Thoracic aorta (tissue), 2 donors: ENCODE measurements at regions not wholly inside any gene's neighbourhood (a gene's known extent, or its start where the extent isn't known, plus 50 kb on each side); places are given as distances from the start of the nearest gene placed in this dataset.
"Not testable (repeated sequence)": the region's sequence is repeated elsewhere in the genome, so short reads cannot be mapped to it uniquely, and the experiment has no call there.

Experiments
- ATAC-seq: fragments of 150-250 bp; one replicate; pipeline ENCODE4 v1.8.0; 2017; ENCODE audit warnings: low read depth; ENCODE audit not compliant: insufficient number of reproducible peaks, low FRiP score
- DNase-seq: peaks from one replicate; pipeline ENCODE4 v3.0.0-alpha.2; 2020; ENCODE audit warnings: low spot score
- H3K27ac ChIP-seq, 2 donors: fragments of 200-600 bp; sonication (generic); 1 replicate in 1 of 2; 2 replicates in 1 of 2; pipeline ENCODE4 v1.5.1; 2016; ENCODE audit warnings: mild to moderate bottlenecking in 2 of 2, moderate library complexity in 2 of 2
- H3K27me3 ChIP-seq: fragments of 200-600 bp; sonication (generic); replicated peaks from 2 replicates; pipeline ENCODE4 v1.6.0; 2016; ENCODE audit warnings: mild to moderate bottlenecking; ENCODE audit not compliant: insufficient read depth
- H3K36me3 ChIP-seq: fragments of 200-600 bp; sonication (generic); one replicate; pipeline ENCODE4 v1.5.1; 2016
- H3K4me1 ChIP-seq, 2 donors: fragments of 200-600 bp; sonication (generic); 1 replicate in 1 of 2; 2 replicates in 1 of 2; pipeline versions ENCODE4 v1.5.1 to v1.6.0; 2016; ENCODE audit warnings: low read depth in 2 of 2, mild to moderate bottlenecking in 1 of 2; ENCODE audit not compliant: control insufficient read depth in 1 of 2
- H3K4me3 ChIP-seq: fragments of 200-600 bp; sonication (generic); 2 replicates; pipeline ENCODE4 v1.5.1; 2016; ENCODE audit warnings: mild to moderate bottlenecking
- H3K9me3 ChIP-seq: fragments of 200-600 bp; sonication (generic); 2 replicates; pipeline ENCODE4 v1.5.1; 2016
- CTCF ChIP-seq: fragments of 200-600 bp; sonication (generic); IDR thresholded peaks from one replicate; pipeline ENCODE4 v1.5.1; 2019; ENCODE audit warnings: antibody characterized with exemption

GRCh38 chr9:78985084-78985738 is 586.6 kb upstream of the TLE4 start:
- no peaks in the 10 kb centered on the region for H3K9me3 ChIP-seq
- no peak for ATAC-seq
- no peak for TF ChIP-seq CTCF

GRCh38 chr9:78986446-78986845 is 585.3 kb upstream of the TLE4 start:
- TF ChIP-seq CTCF: no peak

More at GRCh38 chr9:78985084-78985738, 586.6 kb upstream of the TLE4 start:
- Histone ChIP-seq H3K27me3 (no peaks in the 10 kb centered on the region), H3K4me3 (no peak overlapping the region), H3K36me3 (no peaks in the 10 kb centered on the region), H3K4me1 (no peaks in the 10 kb centered on the region), H3K27ac (no peak overlapping the region)
- DNase-seq: no peak

GRCh38 chr9:78989031-78989658 is 582.6 kb upstream of the TLE4 start:
- DNase-seq (no peak), ATAC-seq (no peak)
- H3K4me3 ChIP-seq: no peak overlapping the region
- no peak for TF ChIP-seq CTCF
- no peaks in the 10 kb centered on the region for H3K27me3 ChIP-seq
- H3K4me1 ChIP-seq: no peaks in the 10 kb centered on the region
- H3K36me3 ChIP-seq: no peaks in the 10 kb centered on the region
- H3K27ac ChIP-seq: no peak overlapping the region
- no peaks in the 10 kb centered on the region for H3K9me3 ChIP-seq

More at GRCh38 chr9:78986446-78986845, 585.3 kb upstream of the TLE4 start:
- Histone ChIP-seq H3K27me3 (no peaks in the 10 kb centered on the region), H3K27ac (no peak overlapping the region), H3K4me3 (no peak overlapping the region), H3K36me3 (no peaks in the 10 kb centered on the region), H3K4me1 (no peaks in the 10 kb centered on the region), H3K9me3 (no peaks in the 10 kb centered on the region)
- no peak for ATAC-seq
- DNase-seq: no peak

- Histone ChIP-seq H3K4me1 (no peaks in the 10 kb centered on the region), H3K9me3 (no peaks in the 10 kb centered on the region), H3K4me3 (no peak overlapping the region), H3K36me3 (no peaks in the 10 kb centered on the region), H3K27ac (no peak overlapping the region), H3K27me3 (no peaks in the 10 kb centered on the region)
- no peak for TF ChIP-seq CTCF
- ATAC-seq: no peak
- no peak for DNase-seq
Measured at GRCh38 chr9:78994471-78994870, 577.3 kb upstream of the TLE4 start.

- H3K4me3 ChIP-seq, H3K9me3 ChIP-seq, H3K36me3 ChIP-seq, ATAC-seq, H3K27me3 ChIP-seq, DNase-seq, H3K4me1 ChIP-seq, H3K27ac ChIP-seq: not testable (repeated sequence)
Measured at GRCh38 chr9:78994974-78995373, 576.8 kb upstream of the TLE4 start.

- Histone ChIP-seq H3K9me3 (no peaks in the 10 kb centered on the region), H3K36me3 (no peaks in the 10 kb centered on the region), H3K4me3 (no peak overlapping the region), H3K4me1 (no peaks in the 10 kb centered on the region), H3K27ac (no peak overlapping the region), H3K27me3 (no peaks in the 10 kb centered on the region)
- DNase-seq (no peak), ATAC-seq (no peak)
- no peak for TF ChIP-seq CTCF
Measured at GRCh38 chr9:78997296-78997695, 574.5 kb upstream of the TLE4 start.
